ENCODE measurements at regions not wholly inside any gene's neighbourhood (a gene's known extent, or its start where the extent isn't known, plus 50 kb on each side); places are given as distances from the start of the nearest gene placed in this dataset.
A peak's percentile ranks its signal among the peaks of the same experiment; 100 is the strongest.

DNA sequence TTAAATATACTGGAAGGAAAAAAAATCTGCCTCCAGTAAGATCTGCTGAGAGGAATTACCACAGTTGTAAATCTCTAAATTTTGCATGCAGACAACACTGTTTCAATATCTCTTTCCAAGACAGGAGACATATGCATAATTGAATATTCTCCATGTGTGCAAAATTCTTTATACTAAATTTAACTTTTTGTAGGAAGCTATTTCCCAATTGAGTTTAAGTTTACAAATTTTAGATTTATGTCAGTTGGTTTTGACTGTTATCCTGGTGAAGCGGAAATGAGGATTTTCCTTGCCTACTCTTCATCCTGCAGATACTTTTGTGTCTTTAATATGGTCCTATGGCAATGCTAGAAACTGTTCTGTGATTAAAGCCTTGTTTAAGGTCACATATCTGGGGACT is 1352.9 kb downstream of the FSTL5 start:
- DNase-seq (ENCODE audit: low read depth), result no peak
- no peak overlapping the region for H3K4me3 ChIP-seq (ENCODE audit: low read depth, low read length)
- TF ChIP-seq, protein P1, sequence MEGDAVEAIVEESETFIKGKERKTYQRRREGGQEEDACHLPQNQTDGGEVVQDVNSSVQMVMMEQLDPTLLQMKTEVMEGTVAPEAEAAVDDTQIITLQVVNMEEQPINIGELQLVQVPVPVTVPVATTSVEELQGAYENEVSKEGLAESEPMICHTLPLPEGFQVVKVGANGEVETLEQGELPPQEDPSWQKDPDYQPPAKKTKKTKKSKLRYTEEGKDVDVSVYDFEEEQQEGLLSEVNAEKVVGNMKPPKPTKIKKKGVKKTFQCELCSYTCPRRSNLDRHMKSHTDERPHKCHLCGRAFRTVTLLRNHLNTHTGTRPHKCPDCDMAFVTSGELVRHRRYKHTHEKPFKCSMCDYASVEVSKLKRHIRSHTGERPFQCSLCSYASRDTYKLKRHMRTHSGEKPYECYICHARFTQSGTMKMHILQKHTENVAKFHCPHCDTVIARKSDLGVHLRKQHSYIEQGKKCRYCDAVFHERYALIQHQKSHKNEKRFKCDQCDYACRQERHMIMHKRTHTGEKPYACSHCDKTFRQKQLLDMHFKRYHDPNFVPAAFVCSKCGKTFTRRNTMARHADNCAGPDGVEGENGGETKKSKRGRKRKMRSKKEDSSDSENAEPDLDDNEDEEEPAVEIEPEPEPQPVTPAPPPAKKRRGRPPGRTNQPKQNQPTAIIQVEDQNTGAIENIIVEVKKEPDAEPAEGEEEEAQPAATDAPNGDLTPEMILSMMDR (IDR thresholded peaks at IDR 0.05; ENCODE audit: insufficient read depth, low read depth, low read length), result no peak

DNA sequence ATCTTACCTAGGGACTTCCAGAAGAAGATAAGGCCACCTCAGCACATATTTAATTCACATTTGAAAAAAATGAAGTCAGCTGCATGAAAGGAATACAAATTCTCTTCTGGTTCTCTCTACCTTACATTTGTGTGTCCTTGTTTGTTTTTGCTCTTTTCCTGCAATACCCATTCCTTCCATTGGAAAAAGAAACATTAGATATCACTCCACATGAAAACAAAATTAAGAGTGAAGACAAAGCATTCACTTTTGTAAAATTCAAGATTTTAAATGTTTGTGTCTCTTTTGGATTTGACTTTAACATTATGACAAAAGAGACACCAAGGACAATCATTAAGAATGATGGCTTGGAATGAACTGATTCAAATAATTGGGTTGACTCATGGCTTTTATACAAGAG is 1351.8 kb downstream of the FSTL5 start:
- H3K4me3 ChIP-seq (ENCODE audit: low read depth, low read length), result no peak overlapping the region
- TF ChIP-seq, protein P1 (IDR thresholded peaks at IDR 0.05; ENCODE audit: insufficient read depth, low read depth, low read length), result peak; percentile 6
- no peak for DNase-seq (ENCODE audit: low read depth)

DNA sequence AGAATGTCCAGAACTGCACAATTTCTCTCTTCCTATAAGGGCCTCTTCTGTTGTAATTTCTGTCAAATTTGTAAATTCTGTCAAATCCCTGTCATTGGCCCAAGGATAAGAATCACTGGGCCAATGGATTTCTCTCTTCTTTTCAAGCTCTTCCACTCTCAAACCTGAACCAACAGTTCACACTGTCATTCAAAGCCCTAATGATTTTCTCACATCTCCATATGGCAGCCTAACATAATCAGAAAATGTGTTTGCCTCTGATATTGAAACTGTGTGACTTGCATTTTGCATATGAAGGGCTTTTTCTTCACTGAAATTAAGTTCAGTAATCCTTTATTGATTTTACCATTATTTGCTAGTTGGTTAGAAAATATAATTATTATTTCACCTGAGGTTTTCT is 1349.1 kb downstream of the FSTL5 start:
- no peak overlapping the region for H3K4me3 ChIP-seq (ENCODE audit: low read depth, low read length)
- TF ChIP-seq, protein P1 (IDR thresholded peaks at IDR 0.05; ENCODE audit: insufficient read depth, low read depth, low read length), result no peak
- DNase-seq (ENCODE audit: low read depth), result no peak

- TF ChIP-seq, protein P1 (IDR thresholded peaks at IDR 0.05; ENCODE audit: insufficient read depth, low read depth, low read length), result no peak
- no peak for DNase-seq (ENCODE audit: low read depth)
- H3K4me3 ChIP-seq (ENCODE audit: low read depth, low read length), result no peak overlapping the region
These were observed 1345.2 kb downstream of the FSTL5 start for GRCh38 chr4:160818571-160818970.

GRCh38 chr4:160819791-160820190 is 1344.0 kb downstream of the FSTL5 start:
- TF ChIP-seq, protein P1 (IDR thresholded peaks at IDR 0.05; ENCODE audit: insufficient read depth, low read depth, low read length), result no peak
- no peak for DNase-seq (ENCODE audit: low read depth)
- no peak overlapping the region for H3K4me3 ChIP-seq (ENCODE audit: low read depth, low read length)

DNA sequence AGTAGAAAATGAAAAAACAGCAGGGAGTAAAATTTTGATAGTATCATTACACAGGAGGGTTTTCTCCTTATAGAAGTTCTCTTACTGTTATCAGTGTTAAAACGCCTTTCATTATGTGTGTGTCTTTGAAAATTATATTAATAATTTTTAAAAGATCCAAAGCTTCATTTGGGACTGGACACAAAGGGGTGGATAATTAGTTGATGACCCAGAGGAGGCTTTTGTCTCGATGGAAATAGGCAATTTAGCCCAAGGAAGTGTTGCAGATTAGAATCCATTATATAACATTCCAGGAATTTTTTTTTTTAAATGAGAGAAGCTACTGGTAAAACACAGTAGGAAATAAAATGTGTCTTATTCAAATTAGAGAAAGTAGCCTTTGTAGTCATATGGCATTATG is 1339.3 kb downstream of the FSTL5 start:
- no peak for DNase-seq (ENCODE audit: low read depth)
- TF ChIP-seq, protein P1 (IDR thresholded peaks at IDR 0.05; ENCODE audit: insufficient read depth, low read depth, low read length), result no peak
- H3K4me3 ChIP-seq (ENCODE audit: low read depth, low read length), result no peak overlapping the region

DNA sequence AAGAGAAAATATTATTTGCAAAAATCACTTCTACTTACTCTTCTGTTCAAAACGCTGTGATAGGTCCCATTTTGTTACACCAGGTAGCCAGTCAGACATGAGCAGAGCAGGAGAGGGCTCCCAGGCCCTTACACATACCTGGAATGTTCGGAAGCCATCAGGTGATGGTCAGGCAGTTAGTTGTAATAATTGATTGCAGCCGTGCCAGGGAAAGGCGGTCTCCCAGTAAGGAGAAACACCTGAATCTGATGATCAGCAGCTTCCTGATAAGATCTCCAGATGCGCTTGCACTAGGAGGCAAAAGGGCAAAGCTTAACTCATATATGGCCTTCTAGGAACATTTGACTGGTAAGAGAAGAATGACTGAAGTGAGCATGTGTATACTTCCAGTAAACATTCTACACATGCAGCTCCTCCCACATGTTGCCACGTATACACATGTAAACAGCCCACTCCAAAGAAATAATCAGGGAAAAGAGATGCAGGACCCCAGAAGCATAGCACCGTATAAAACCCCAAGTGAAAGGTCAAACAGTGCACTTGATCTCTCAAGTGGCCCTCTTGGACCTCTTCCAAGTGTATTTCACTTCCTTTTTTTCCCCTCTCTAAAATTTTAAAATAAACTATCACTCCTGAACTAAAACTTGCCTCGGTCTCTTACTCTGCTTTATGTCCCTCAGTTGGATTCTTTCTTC is 1338.0 kb downstream of the FSTL5 start:
- H3K4me3 ChIP-seq (ENCODE audit: low read depth, low read length), result no peak overlapping the region
- no peak for DNase-seq (ENCODE audit: low read depth)
- TF ChIP-seq, protein P1 (IDR thresholded peaks at IDR 0.05; ENCODE audit: insufficient read depth, low read depth, low read length), result no peak
